K562 (cell line): ENCODE measurements at regions not wholly inside any gene's neighbourhood (a gene's known extent, or its start where the extent isn't known, plus 50 kb on each side); places are given as distances from the start of the nearest gene placed in this dataset.

ENCODE experiments used
- ATAC-seq: fragments of 200-7000 bp; cut with Tn5 transposase; 3 replicates; pipeline ENCODE4 v1.9.1; 2020; ENCODE audit warnings: moderate library complexity
- BruUV-seq: library from RNA; stranded (reverse); fragments of 400-500 nt; replicated peaks from 2 replicates; lab custom pipeline; 2021; lab: Mats Ljungman, UMichigan
- CTCF ChIA-PET: fragments of 300-600 bp; formaldehyde crosslinking; extraction: SDS; loops from one replicate; lab custom pipeline; 2021; ENCODE audit warnings: low intra/inter-chr PET ratio; lab: Yijun Ruan, JAX
- POLR2A ChIA-PET: fragments of 300-600, 350-650 bp; sonication (Branson Sonifier 250); formaldehyde crosslinking; extraction: SDS; loops from one replicate; lab custom pipeline; 2021; ENCODE audit warnings: antibody characterized with exemption, inconsistent platforms; lab: Yijun Ruan, JAX
- DNase-seq, 4 experiments: peaks; one replicate each; pipeline versions ENCODE4 v3.0.0 to v3.0.0-alpha.2; 2011 to 2018; ENCODE audit warnings: low spot score in 3 of 4, mixed read lengths in 3 of 4; ENCODE audit errors: extremely low read depth in 1 of 4
- FAIRE-seq: peaks from 2 replicates; lab custom pipeline; 2011; peaks lifted over from hg19 to GRCh38; lab: Jason Lieb, UNC
- H2AFZ ChIP-seq: 2 replicates; pipeline ENCODE4 v1.6.0; 2011; ENCODE audit warnings: low read depth, low read length, control low read depth, inconsistent platforms
- H3K27ac ChIP-seq: fragments of 200-600 bp; 3 replicates; pipeline ENCODE4 v1.8.0; 2011; ENCODE audit warnings: low read depth, mild to moderate bottlenecking, control low read depth, inconsistent platforms, low read length, moderate library complexity, mixed read lengths; ENCODE audit errors: extremely low read depth
- H3K27me3 ChIP-seq, 2 experiments: fragments of 300-600 bp in 1 of 2; 2 replicates in 1 of 2; 3 replicates in 1 of 2; pipeline versions ENCODE4 v1.6.0 to v1.8.0; 2011; ENCODE audit warnings: inconsistent platforms in 2 of 2, low read length in 2 of 2, mild to moderate bottlenecking in 1 of 2, mixed read lengths in 1 of 2, moderate library complexity in 1 of 2; ENCODE audit not compliant: control insufficient read depth in 2 of 2, insufficient read depth in 2 of 2
- H3K36me3 ChIP-seq: fragments of 300-600 bp; 3 replicates; pipeline ENCODE4 v1.8.0; 2011; ENCODE audit warnings: mild to moderate bottlenecking, low read length, inconsistent platforms; ENCODE audit not compliant: control insufficient read depth, insufficient read depth
- H3K4me1 ChIP-seq, 2 experiments: fragments of 200-600 bp in 1 of 2; replicated peaks in 1 of 2; 2 replicates in 1 of 2; 3 replicates in 1 of 2; pipeline versions ENCODE4 v1.5.1 to v1.8.0; 2011; ENCODE audit warnings: inconsistent platforms in 2 of 2, low read length in 2 of 2, mild to moderate bottlenecking in 1 of 2, mixed read lengths in 1 of 2, moderate library complexity in 1 of 2; ENCODE audit not compliant: control insufficient read depth in 2 of 2, insufficient read depth in 2 of 2
- H3K4me2 ChIP-seq: 2 replicates; pipeline ENCODE4 v1.6.1; 2011; ENCODE audit warnings: low read length, control low read depth, inconsistent platforms, mixed read lengths; ENCODE audit not compliant: insufficient read depth
- H3K4me3 ChIP-seq: fragments of 200-600 bp; sonication (generic), shearing (Covaris generic); 2 replicates; pipeline ENCODE4 v1.5.1; 2016; ENCODE audit warnings: control low read depth, inconsistent platforms
- H3K79me2 ChIP-seq: fragments of 200-600 bp; 3 replicates; pipeline ENCODE4 v1.8.0; 2011; ENCODE audit warnings: low read length, inconsistent platforms; ENCODE audit not compliant: control insufficient read depth, insufficient read depth
- H3K9ac ChIP-seq, 2 experiments: 2 replicates each; pipeline versions ENCODE4 v1.6.0 to v1.6.1; 2011; ENCODE audit warnings: low read depth in 2 of 2, low read length in 2 of 2, control low read depth in 1 of 2, inconsistent platforms in 1 of 2, mild to moderate bottlenecking in 1 of 2, mixed read lengths in 1 of 2; ENCODE audit not compliant: insufficient read depth in 1 of 2
- H3K9me1 ChIP-seq: one replicate; pipeline ENCODE4 v1.6.0; 2011; ENCODE audit warnings: inconsistent platforms, mild to moderate bottlenecking, low read length, moderate library complexity; ENCODE audit not compliant: control insufficient read depth, insufficient read depth
- H3K9me3 ChIP-seq: replicated peaks from 2 replicates; pipeline ENCODE4 v1.5.1; 2011; ENCODE audit warnings: low read depth, low read length, inconsistent platforms; ENCODE audit not compliant: control insufficient read depth, insufficient read depth
- H4K20me1 ChIP-seq: replicated peaks from 2 replicates; pipeline ENCODE4 v1.6.1; 2011; ENCODE audit warnings: low read length, inconsistent platforms, mixed read lengths; ENCODE audit not compliant: control insufficient read depth, insufficient read depth
- WGBS: fragments of 100-300 bp; shearing (Covaris generic); methylation state at CpG from one replicate; pipeline ENCODE4 v1.1.6; 2016; ENCODE audit warnings: low coverage, mixed read lengths; ENCODE audit not compliant: insufficient coverage; ENCODE audit errors: missing lambda C conversion rate; 5-methylcytosine and 5-hydroxymethylcytosine counted together
- in situ Hi-C: fragments of 300-500 bp; cut with MboI; formaldehyde crosslinking; loops from 4 replicates; pipeline ENCODE4 v1.15.0; 2018; ENCODE audit warnings: inconsistent platforms, mixed read lengths
- intact Hi-C: fragments of 100-400 bp; cut with micrococcal nuclease; formaldehyde crosslinking; loops from 2 replicates; pipeline ENCODE4 v1.14.2; 2022
- TF ChIP-seq, protein P1 (sequence below): fragments of 450-650 bp; formaldehyde crosslinking; IDR thresholded peaks from 2 replicates; pipeline ENCODE4 v1.4.0; 2020; ENCODE audit warnings: mild to moderate bottlenecking, mixed read lengths
- TF ChIP-seq, protein P2 (sequence below): fragments of 450-650 bp; formaldehyde crosslinking; IDR thresholded peaks from 2 replicates; pipeline ENCODE4 v1.4.0; 2022; ENCODE audit warnings: missing genetic modification characterization
- TF ChIP-seq, protein P3 (sequence below): fragments of 200-800 bp; sonication (Bioruptor generic); IDR thresholded peaks from 2 replicates; pipeline ENCODE4 v1.6.1; 2017; ENCODE audit warnings: missing genetic modification characterization, missing compliant biosample characterization

DNA sequence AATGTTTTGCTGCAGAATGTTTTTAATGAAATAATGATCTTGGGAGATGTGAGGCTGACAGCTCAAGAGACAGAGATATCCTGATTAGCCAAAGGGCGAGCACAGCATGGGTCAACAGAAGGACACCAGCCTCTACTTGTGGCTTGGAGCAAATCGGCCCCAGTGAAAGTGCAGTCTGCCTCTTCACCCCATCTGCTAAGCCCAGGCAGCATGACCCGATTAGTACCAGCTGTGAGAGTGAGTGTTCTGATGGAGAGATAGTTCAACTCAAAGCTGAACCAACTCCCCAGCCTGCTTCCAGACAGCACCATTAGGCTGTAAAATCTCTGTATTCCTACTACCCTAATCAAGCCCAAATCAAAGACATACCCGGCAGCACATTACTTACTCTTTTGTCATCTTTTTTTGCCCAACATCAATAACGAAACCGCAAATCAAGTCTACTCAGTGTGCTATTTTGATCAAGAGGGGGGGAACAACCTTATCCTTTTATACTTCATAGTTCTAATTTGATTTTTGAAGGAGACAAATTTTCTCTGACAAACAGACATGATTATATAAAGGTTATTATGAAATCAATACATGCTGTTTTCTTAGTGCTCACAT, 514.1 kb upstream of the NRSN1 start:
- WGBS = 1% methylated on average over 6 of the region's 6 CpGs
- POLR2A ChIA-PET = no interaction called here
- no peak for FAIRE-seq

DNA sequence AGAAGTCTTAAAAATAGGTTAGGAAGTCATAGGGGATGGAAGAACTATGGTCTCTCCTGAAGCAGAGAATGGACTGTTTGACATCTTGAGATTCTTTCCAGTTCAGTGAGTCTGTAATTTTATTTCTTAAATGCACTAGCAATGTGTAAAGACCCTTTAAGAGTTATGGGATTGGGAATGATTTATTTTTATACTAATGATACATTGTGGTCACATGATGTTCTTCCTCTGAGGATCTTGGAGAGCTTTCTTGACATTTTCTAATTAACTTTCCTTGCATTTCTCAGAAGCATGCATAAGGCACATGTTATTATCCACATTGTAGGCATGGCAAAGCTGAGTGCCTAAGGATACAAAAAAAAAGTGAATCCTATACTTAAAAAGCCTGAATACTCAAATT, 507.6 kb upstream of the NRSN1 start:
- no peaks in the 10 kb centered on the region for H3K79me2 ChIP-seq
- H3K27me3 ChIP-seq = no peaks in the 10 kb centered on the region
- no peaks in the 10 kb centered on the region for H3K4me1 ChIP-seq
- H3K9me3 ChIP-seq = no peaks in the 10 kb centered on the region; the same call in 1 of the 2 replicates
- ATAC-seq = no peak
- no peak overlapping the region for H3K4me2 ChIP-seq
- H3K36me3 ChIP-seq = no peaks in the 10 kb centered on the region
- TF ChIP-seq, protein P1, sequence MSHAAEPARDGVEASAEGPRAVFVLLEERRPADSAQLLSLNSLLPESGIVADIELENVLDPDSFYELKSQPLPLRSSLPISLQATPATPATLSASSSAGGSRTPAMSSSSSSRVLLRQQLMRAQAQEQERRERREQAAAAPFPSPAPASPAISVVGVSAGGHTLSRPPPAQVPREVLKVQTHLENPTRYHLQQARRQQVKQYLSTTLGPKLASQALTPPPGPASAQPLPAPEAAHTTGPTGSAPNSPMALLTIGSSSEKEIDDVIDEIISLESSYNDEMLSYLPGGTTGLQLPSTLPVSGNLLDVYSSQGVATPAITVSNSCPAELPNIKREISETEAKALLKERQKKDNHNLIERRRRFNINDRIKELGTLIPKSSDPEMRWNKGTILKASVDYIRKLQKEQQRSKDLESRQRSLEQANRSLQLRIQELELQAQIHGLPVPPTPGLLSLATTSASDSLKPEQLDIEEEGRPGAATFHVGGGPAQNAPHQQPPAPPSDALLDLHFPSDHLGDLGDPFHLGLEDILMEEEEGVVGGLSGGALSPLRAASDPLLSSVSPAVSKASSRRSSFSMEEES = peak; percentile 53
- TF ChIP-seq, protein P2, sequence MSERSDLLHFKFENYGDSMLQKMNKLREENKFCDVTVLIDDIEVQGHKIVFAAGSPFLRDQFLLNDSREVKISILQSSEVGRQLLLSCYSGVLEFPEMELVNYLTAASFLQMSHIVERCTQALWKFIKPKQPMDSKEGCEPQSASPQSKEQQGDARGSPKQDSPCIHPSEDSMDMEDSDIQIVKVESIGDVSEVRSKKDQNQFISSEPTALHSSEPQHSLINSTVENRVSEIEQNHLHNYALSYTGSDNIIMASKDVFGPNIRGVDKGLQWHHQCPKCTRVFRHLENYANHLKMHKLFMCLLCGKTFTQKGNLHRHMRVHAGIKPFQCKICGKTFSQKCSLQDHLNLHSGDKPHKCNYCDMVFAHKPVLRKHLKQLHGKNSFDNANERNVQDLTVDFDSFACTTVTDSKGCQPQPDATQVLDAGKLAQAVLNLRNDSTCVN (CRISPR knock-in tag) = no peak
- POLR2A ChIA-PET = no interaction called here
- CTCF ChIA-PET = no interaction called here
- DNase-seq = no peak
- no peak overlapping the region for H2AFZ ChIP-seq
- no peaks in the 10 kb centered on the region for H3K9me1 ChIP-seq
- no peak overlapping the region for H3K4me3 ChIP-seq
- no peaks in the 10 kb centered on the region for H4K20me1 ChIP-seq
- FAIRE-seq = no peak
- BruUV-seq = no TSS peak
- H3K27ac ChIP-seq = no peak overlapping the region
- in situ Hi-C loops (no loop called here), intact Hi-C loops (no loop called here)
- H3K9ac ChIP-seq = no peak overlapping the region

More for the DNA sequence above, 514.1 kb upstream of the NRSN1 start:
- no TSS peak for BruUV-seq
- no peak overlapping the region for H3K9ac ChIP-seq
- no peaks in the 10 kb centered on the region for H3K36me3 ChIP-seq
- no peaks in the 10 kb centered on the region for H3K27me3 ChIP-seq
- no peaks in the 10 kb centered on the region for H3K4me1 ChIP-seq
- H3K27ac ChIP-seq = no peak overlapping the region
- H4K20me1 ChIP-seq = no peaks in the 10 kb centered on the region
- no peaks in the 10 kb centered on the region for H3K79me2 ChIP-seq
- H2AFZ ChIP-seq = no peak overlapping the region
- no peak overlapping the region for H3K4me2 ChIP-seq
- CTCF ChIA-PET = no interaction called here
- ATAC-seq = no peak
- no peak for DNase-seq
- no peaks in the 10 kb centered on the region for H3K9me1 ChIP-seq
- TF ChIP-seq, protein P3, sequence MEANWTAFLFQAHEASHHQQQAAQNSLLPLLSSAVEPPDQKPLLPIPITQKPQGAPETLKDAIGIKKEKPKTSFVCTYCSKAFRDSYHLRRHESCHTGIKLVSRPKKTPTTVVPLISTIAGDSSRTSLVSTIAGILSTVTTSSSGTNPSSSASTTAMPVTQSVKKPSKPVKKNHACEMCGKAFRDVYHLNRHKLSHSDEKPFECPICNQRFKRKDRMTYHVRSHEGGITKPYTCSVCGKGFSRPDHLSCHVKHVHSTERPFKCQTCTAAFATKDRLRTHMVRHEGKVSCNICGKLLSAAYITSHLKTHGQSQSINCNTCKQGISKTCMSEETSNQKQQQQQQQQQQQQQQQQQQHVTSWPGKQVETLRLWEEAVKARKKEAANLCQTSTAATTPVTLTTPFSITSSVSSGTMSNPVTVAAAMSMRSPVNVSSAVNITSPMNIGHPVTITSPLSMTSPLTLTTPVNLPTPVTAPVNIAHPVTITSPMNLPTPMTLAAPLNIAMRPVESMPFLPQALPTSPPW (CRISPR knock-in tag) = no peak
- in situ Hi-C loops = no loop called here
- H3K9me3 ChIP-seq = no peaks in the 10 kb centered on the region; the same call in 1 of the 2 replicates
- H3K4me3 ChIP-seq = no peak overlapping the region
- intact Hi-C loops = no loop called here
